ENCODE measurements at regions not wholly inside any gene's neighbourhood (a gene's known extent, or its start where the extent isn't known, plus 50 kb on each side); places are given as distances from the start of the nearest gene placed in this dataset.
"Not testable (repeated sequence)": the region's sequence is repeated elsewhere in the genome, so short reads cannot be mapped to it uniquely, and the experiment has no call there.

- ATAC-seq, result no peak
- H3K27ac ChIP-seq, result no peak overlapping the region
- no peaks in the 10 kb centered on the region for H3K36me3 ChIP-seq
- no peak for TF ChIP-seq CTCF (IDR thresholded peaks at IDR 0.05)
- H3K9me3 ChIP-seq, result no peaks in the 10 kb centered on the region
- H3K27me3 ChIP-seq, result no peaks in the 10 kb centered on the region
- no peaks in the 10 kb centered on the region for H3K4me1 ChIP-seq
- H3K4me3 ChIP-seq, result no peak overlapping the region
- DNase-seq, result no peak
- intact Hi-C loops (cut with DNase I), result no loop called here
These were observed 160.2 kb upstream of the IL12B start for GRCh38 chr5:159490507-159490906.

GRCh38 chr5:159493696-159494095 lies 163.4 kb upstream of the IL12B start:
- no peak for TF ChIP-seq CTCF (IDR thresholded peaks at IDR 0.05)
- H3K4me3 ChIP-seq, result no peak overlapping the region
- H3K9me3 ChIP-seq, result no peaks in the 10 kb centered on the region
- DNase-seq, result no peak
- ATAC-seq, result no peak
- no peaks in the 10 kb centered on the region for H3K4me1 ChIP-seq
- H3K36me3 ChIP-seq, result no peaks in the 10 kb centered on the region
- H3K27ac ChIP-seq, result no peak overlapping the region
- no peaks in the 10 kb centered on the region for H3K27me3 ChIP-seq
- intact Hi-C loops (cut with DNase I), result no loop called here

- no peaks in the 10 kb centered on the region for H3K36me3 ChIP-seq
- H3K27me3 ChIP-seq, result no peaks in the 10 kb centered on the region
- no peaks in the 10 kb centered on the region for H3K4me1 ChIP-seq
- no peak for ATAC-seq
- TF ChIP-seq CTCF (IDR thresholded peaks at IDR 0.05), result no peak
- H3K4me3 ChIP-seq, result no peak overlapping the region
- no peak overlapping the region for H3K27ac ChIP-seq
- intact Hi-C loops (cut with DNase I), result no loop called here
- no peak for DNase-seq
- H3K9me3 ChIP-seq, result no peaks in the 10 kb centered on the region
These were observed 166.5 kb upstream of the IL12B start for GRCh38 chr5:159496773-159497172.

DNA sequence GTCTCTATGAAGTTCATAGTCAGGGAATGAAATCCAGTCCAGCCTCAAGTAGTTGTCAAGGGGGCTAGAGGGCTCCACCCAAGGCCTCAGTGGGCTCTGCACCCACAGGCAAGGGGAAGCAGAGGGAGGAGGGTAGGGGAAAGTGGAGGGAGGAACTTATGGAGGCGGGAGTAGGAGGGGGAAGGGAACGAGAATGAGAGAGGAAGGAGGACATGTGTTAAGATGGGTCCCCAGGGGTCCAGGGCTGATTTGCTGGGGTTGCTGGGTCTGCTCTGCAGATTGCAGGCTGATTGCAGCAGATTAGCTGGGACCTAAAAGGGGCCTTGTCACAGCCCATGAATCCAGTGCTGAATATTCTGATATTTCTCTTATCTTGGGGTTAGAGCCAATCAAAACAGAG lies 166.9 kb upstream of the IL12B start:
- Histone ChIP-seq H3K27ac (no peak overlapping the region), H3K9me3 (no peaks in the 10 kb centered on the region), H3K4me3 (no peak overlapping the region), H3K36me3 (no peaks in the 10 kb centered on the region), H3K4me1 (no peaks in the 10 kb centered on the region), H3K27me3 (no peaks in the 10 kb centered on the region)
- TF ChIP-seq CTCF (IDR thresholded peaks at IDR 0.05), result no peak
- intact Hi-C loops (cut with DNase I), result no loop called here
- DNase-seq (no peak), ATAC-seq (no peak)

DNA sequence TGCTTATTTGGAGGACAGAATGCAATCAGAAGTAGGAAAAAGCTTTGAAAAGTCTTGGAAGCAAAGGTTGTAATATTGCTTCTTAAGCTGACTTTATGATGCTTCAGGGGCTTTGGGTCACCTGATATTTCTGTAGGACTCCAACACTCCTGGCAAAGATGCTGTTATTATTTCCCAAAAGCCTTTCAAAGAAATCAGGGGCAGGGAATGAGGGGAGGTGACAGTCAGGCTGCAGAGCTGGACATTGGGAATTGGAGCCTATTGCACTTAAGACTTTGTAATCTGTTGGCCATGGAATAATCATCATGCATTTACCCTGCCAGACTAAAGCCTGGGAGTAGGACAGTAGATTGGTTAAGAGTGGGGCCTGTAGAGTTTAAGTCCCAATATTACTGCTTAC lies 168.3 kb upstream of the IL12B start:
- ATAC-seq (no peak), DNase-seq (no peak)
- Histone ChIP-seq H3K27me3 (no peaks in the 10 kb centered on the region), H3K4me1 (no peaks in the 10 kb centered on the region), H3K4me3 (no peak overlapping the region), H3K36me3 (no peaks in the 10 kb centered on the region), H3K9me3 (no peaks in the 10 kb centered on the region), H3K27ac (no peak overlapping the region)
- TF ChIP-seq CTCF (IDR thresholded peaks at IDR 0.05), result no peak
- intact Hi-C loops (cut with DNase I), result no loop called here

DNA sequence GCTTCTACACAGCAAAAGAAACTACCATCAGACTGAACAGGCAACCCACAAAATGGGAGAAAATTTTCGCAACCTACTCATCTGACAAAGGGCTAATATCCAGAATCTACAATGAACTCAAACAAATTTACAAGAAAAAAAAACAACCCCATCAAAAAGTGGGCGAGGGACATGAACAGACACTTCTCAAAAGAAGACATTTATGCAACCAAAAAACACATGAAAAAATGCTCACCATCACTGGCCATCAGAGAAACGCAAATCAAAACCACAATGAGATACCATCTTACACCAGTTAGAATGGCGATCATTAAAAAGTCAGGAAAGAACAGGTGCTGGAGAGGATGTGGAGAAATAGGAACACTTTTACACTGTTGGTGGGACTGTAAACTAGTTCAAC lies 171.8 kb upstream of the IL12B start:
- H3K36me3 ChIP-seq; ATAC-seq; H3K9me3 ChIP-seq; intact Hi-C loops (cut with DNase I); H3K4me3 ChIP-seq; DNase-seq; H3K27me3 ChIP-seq; H3K27ac ChIP-seq: not testable (repeated sequence)
- peaks cover 6 to 13% of the 10 kb centered on the region in 2 donors for H3K4me1 ChIP-seq
